HUDEP-2 (cell line): ENCODE measurements at regions not wholly inside any gene's neighbourhood (a gene's known extent, or its start where the extent isn't known, plus 50 kb on each side); places are given as distances from the start of the nearest gene placed in this dataset.

ENCODE experiments used
- DNase-seq, 76 experiments: peaks; one replicate each; lab custom pipeline; 2025; ENCODE audit not compliant: unreplicated experiment in 76 of 76; lab: John Stamatoyannopoulos, UW

- DNase-seq = peak in 75 of 76 experiments; percentile 23 to 90 (median 77)
These were observed 132.6 kb upstream of the HES1 start for GRCh38 chr3:194003114-194004057.

DNA sequence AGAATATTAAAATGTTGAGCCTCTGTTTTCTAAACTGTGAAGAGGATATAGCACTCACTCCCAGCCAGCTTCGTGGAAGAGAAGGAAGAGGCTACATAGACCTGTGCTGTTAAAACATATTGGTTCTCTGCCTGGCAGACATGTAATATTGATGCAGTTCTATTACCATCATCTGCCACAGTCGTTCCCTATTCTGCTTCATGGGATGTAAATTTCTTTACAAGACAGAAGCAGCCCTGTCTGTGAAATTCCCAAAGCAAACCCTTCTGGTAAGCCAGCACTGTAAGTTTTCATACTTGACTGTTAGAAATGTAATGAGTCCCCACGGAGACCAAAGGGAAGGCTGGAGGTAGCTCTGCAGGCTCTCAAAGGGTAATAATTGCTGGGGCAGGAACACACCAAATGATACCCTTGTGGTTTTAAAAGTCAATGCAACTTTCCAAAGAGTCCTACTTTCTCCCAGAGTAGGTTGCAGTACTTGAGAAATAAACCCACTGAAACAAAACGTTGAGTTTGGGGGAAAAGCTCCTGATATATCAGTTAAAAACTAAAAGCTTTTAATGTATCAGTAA, 129.9 kb upstream of the HES1 start:
- DNase-seq = no peak

- DNase-seq = peak in 69 of 76 experiments; percentile 9 to 80 (median 54)
These were observed 128.2 kb upstream of the HES1 start for GRCh38 chr3:194007592-194008337.

DNA sequence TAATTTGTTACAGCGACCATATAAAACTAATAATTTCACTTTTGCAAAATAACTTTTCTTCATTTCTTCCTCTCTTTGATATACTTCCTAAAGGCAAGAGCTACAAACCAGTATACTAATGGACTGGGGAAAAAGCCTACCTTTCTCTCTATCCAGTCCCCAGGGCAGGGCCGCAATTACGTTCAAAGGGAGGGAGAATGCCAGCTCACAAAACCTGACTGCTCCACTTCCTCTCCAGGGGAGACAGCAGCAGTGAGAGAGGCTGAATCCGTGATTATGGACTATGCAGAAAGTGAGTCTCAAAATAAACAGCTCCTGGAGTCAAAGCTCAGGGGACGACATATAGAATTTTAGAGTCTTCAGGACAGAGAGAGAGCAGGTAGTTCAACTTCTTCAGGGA, 126.9 kb upstream of the HES1 start:
- DNase-seq = no peak

DNA sequence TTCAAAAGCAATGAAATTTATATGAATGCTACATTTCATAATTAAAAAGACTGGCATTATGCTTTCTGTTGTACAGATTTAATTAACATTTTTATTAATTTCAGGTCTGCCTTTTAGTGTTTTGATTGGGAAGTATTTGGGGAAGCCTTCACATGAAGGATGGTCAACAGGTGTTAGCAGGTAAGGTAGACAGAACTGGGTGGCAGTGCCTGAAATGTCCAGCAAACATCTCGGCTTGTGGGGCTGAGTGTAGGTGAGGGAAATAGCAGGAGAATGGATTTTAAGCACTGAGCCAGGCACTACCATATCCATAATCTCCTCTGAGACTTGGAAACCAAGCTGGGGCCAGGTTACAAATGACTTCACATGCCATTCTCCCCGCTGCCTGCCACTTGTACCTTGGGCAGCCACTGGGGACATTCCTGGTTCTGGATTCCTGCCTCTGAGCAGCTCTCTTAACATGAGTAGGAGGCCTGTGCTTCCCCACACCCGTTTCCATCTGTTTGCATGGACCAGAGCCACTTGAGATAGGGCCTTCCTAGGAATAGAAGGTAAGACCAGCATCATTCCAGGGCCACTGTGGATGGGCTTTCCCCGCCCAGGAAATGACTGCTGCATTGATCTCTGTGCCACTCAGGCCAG, 125.9 kb upstream of the HES1 start:
- DNase-seq = no peak

DNA sequence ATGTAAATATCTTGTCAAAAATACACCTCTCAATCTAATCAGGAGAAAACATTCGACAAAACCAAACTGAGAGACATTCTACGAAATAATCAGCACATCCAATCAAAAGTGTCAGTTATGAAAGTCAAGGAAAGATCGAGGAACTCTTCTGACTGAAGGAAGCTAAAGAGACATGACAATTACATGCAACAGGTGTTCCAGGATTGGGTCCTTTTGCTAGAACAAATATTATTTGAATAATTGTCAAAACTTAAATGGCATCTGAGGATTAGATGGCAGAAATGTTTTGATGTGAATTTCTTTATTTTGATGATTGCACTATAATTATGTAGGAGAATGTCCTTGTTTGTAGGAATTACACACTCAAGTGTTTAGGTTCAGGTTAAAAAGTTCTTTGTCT, 124.1 kb upstream of the HES1 start:
- DNase-seq = no peak

DNA sequence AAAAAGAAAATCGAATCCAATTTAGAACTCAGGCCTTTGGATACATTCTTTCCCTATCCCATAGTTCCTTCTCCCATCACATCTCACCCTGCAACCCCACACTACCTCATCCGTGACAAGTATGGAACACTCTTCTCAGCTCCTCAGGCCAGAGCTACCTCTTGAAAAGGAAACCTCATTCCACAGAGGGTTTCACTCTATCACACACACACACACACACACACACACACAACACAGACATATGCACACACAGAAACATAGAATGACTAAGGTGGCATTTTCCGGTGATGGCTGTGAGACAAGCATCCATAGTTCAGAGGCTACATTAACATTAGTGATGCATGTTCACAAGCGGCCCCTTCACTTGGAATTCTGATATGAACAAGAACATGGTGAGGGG, 122.0 kb upstream of the HES1 start:
- no peak for DNase-seq

DNA sequence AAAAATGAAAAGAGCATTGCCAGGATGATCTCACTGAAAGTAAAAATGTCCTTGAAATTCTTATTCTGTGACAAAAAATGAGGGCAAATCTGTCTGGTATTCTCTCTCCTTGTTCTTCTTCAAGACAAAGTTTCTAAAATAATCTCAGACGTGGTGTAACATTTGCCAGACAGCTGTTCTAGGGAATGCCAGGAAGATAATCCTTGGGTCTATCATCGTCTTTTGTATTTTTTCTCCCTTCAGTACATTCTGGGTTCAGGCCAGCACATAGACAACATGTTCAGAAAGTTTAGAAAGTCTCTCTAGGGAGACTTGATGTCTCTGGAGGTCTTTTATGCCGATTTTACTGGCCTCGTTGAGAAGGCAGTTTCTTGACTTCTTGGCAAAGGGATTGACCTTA, 121.2 kb upstream of the HES1 start:
- no peak for DNase-seq

DNA sequence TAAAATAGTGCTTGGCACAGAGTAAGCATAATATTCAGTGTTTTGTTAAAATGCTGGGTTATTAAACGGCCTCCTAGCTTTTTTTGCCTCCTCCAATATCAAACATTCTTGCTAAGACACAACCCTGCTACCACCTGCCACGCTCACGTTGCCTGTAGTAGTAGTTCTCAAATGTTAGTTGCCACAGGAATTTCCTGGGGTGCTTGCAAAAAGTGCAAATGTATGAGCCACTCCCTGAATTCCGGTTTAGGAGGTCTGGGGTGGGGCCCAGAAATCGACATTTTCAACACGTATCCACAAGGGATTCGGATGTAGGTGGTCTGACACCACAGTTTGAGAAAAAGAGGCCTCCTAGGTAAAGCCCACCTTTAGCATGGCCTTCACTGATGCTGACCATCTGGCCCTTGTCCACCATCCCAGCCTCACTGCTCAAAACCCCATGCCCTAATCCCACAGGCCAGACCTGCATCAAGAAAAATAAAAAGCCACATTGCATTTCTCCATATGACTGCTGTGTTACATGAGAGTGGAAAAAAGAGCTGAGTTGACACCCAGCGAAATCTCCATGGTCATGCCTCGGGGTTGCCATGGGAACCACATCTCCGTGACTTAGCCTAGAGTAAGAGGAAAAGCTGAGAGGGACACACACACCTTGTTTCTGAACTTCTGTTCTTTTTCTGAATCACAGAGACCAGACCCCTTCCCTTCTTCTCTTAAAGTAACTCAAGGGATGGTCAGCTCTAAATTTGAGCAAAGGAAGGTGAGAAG, 116.4 kb upstream of the HES1 start:
- DNase-seq = no peak

DNA sequence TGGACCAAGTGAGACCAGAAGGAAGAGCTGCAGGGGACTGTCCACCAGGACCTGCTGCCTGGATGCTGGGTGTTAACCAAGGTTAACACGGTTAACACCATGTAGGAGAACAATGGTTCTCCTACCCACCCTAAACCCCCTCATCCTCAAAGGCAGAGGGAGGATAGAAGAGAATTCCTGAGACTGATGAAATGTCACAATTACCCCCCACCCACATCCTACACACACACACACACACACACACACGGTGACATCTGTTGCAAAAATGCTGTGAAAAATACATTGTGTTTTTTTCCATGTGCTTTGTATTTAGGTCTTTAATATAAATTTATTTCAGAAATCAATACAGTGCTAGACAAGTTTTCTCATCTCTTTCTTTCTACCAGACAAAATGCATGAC, 113.9 kb upstream of the HES1 start:
- no peak for DNase-seq

DNA sequence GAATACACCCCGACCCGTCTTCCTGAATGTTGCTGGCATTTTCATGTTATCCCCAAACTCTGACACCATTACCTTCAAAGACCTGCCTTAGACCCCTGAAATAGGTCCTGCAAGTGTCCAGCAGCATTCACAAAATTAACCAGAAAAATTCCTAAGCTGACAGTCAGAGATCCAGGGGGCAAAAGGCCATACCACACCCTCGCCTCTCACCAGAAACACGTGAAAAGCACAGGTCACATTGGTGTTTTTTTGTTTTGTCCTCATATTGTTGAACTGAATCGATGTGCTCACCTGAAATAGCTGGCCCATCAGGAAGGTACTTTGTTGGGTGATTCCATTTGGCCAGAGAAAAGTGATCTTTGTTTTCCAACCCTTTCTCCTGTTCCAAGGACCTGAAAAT, 113.1 kb upstream of the HES1 start:
- DNase-seq = no peak

GRCh38 chr3:194023501-194024280, 112.3 kb upstream of the HES1 start:
- peak in 45 of 76 experiments; percentile 2 to 59 (median 28) for DNase-seq

DNA sequence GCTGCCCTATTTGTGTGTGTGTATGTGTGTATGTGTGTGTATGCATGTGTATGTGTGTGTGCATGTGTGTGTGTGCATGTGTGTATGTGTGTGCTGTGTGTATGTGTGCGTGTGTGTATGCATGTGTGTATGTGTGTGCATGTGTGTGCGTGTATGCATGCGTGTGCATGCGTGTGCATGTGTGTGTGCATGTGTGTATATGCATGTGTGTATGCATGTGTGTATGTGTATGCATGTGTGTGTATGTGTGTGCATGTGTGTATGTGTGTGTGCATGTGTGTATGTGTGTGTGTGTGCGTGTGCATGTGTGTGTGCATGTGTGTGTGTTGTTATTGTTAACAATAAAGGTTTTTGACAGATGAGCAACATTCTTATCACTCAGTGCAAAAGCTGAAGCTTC, 110.8 kb upstream of the HES1 start:
- DNase-seq = no peak

- DNase-seq = no peak
These were observed 110.0 kb upstream of the HES1 start for GRCh38 chr3:194025951-194026350.

DNA sequence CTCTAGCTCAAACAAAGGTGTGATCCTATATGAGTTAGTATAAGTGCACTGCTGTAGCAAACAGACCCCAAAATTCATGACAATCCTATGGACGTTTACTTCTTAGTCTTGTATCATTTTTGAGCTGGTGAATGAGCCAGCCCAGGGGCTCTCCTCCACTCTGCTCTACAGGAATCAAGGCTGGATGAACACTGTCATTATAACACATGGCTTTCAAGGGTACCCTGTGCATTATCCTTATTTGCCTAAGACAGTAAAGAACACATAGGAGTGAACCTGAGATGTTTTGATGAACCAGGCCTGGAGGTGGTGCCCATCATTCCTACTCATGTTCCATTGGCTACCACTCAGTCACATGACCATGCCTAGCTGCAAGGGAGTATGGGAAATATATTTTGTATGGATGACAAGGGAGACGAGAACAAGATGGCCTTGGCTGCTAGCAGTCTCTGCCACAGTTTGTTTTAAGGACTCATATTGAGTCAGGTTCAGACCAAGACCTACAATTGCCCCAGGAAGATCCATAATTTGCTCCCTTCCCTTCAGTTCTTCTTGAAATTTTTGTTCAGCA, 107.4 kb upstream of the HES1 start:
- DNase-seq = no peak

DNA sequence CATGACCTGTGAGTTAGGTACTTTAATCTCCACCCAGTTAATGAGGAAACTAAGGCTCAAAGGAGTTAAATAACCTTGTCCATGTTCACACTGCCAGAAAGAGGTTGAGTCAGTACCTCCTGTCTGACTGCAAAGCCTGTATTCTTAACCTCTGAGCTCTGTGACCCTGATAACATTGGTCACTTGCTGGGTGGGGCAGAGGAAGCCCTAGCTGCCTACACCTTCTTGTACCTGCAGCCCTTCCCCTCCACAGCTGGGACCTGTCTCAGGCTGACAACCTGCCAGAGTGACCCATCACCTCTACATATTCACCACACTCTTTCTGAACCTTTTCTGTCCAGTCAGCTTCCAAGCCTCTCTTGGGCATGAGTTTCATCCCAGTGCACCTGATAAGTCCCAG, 106.1 kb upstream of the HES1 start:
- DNase-seq = no peak

DNA sequence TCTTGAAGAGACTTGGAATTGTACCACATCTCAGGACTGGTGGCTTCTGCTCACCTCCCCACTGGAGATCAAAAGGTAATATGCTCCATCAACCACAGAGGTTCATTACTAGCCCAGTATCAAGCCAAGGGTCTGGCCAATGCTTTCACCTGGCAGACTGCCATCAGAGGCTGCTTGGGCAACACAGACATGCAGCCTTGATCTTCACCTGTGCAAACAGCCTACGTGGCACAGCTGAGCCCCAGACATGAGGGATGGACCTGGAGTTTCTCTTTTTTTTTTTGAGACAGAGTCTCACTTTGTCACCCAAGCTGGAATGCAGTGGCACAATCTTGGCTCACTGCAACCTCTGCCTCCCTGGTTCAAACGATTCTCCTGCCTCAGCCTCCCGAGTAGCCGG, 105.6 kb upstream of the HES1 start:
- no peak for DNase-seq

GRCh38 chr3:194031349-194031748, 104.6 kb upstream of the HES1 start:
- DNase-seq = no peak
